HG03103 (cell line): ENCODE measurements at regions not wholly inside any gene's neighbourhood (a gene's known extent, or its start where the extent isn't known, plus 50 kb on each side); places are given as distances from the start of the nearest gene placed in this dataset.

Experiments
- ATAC-seq: cut with Tn5 transposase; IDR thresholded peaks from one replicate; pipeline ENCODE4 v1.9.1; 2021; ENCODE audit warnings: low read depth; ENCODE audit not compliant: unreplicated experiment

DNA sequence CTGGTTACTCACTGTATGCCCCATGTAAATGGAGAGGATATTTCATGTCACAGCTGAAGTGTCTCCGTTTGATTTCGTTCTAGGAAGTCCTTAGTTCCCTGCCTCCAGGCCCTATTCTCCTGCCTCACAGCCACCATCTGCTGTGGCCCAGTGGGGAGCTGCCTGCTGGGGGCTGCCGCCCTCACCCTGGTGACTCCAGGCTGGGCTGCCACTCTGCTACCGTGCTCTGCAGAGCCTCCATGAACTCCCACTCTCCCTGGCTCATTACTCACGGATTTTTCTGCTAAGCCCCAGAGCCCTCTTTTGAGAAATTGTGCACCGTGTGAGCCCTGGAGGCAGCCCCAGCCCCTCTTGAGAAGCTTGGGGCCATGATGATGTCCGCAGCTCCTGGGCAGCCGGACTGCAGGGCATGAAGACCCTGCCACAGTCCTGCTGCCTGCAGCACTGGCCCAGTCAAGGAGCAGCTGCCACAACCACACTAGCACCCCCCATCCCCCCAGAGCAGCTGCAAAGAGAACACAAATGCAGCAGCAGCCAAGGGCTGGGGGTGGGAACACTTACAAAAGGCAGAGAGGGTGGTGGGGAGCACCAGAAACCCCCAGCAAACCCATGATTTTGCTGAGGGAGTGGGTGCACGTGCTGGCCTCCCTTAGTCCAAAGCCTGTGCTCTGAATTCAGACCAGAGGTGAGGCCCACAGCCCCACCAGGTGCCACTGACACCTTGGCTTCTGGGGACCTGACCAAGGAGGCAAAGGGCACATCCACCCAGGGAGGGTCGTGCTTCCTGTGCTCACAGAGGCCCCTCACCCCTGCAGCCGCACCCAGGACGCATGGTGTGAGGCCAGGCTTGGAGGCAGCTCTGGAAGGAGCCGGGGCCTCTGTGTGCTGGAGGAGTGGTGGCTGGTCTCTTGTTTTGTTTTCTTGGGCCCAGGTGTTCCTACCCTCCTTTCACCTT is 270.2 kb upstream of the RAB6C start:
- ATAC-seq: no peak

DNA sequence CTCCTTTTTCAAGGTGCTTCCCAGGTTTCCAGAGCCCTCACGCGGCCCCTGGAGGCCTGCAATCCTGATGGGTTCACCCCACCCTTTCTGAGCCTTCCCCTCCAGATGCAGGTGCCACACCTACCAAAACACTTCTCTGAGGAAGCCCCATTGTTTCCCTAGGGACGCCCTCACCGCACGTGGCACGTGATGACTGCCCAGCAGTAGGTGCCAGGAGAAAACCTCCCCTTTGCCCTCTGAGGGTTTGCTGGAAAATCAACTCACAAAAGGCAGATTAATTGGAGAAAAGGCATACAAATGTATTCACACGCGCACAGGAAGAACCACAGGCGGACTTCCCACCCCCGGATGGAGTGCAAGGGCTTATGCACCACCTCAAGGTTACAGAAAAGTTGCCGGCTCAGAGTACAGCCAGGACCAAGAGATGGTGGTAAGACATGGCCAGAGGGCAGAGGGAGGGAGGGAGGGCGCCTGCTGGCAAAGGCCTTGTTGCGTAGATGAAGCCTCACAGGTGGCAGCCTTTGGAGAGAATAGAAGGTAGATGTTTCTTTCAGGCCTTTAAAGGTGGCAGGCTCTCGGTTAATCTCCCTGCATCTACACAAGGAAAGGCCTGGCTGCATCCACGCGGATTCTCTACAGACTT is 269.4 kb upstream of the RAB6C start:
- ATAC-seq: no peak

GRCh38 chr2:129710670-129711495 is 268.6 kb upstream of the RAB6C start:
- no peak for ATAC-seq

DNA sequence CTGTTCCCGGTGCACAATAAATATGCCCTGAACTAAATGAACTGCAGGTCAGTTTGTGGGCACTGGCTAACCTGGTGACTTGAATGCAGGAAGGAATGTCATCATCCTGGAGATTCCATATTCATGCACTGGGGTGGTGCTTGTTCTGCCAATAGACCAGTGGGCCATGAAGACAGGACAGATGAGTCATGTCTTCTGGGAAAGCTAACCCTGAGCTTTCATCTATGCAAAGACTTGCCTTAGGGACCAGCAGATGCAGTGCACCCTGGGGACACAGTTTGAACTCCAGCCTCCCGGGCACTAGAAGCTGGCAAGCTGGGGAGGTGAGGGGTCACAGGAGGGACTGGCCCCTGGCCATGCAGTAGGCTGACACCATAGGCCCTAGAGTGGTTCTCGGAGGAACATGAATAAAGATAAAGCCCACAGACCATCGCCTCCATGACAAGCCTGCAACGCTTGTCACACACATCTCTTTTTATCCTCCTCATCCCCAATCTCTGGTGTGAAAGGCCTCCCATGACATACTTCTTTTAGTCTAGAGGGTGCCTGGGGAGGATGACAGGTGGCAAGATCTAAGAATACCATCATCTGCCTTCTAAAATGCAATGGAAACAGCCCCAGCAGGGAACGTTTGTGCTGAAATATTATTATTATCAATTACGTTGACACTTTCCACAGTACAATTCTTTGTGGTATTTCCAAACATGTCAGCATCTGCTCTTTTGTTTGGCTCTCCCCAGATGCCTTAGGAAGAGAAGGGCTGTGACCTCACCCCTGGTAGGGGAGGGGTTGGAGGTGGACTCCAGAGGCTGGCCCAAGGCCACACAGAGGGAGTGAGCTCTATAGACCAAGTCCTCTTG is 267.4 kb upstream of the RAB6C start:
- no peak for ATAC-seq

- ATAC-seq: no peak
Observed at GRCh38 chr2:129712676-129712985, 266.8 kb upstream of the RAB6C start.

DNA sequence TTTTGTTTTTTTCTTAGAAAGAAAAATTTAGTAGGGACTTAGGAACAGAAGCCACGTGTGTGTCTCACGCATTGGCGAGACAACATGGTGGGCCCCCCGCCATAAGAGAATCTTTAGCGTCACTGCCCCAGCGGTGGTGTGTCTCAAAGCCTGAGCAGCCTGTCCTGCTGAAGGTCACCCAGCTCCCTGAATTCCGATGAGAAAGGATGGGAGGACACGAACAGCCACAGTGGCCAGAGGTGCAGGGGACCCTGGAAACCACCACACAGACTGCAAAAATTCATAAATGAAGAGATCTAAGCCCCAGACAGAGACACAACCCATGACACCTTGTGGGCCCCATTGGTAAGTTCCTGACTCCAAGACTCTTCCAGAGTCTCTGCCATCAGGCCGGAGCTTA is 266.1 kb upstream of the RAB6C start:
- ATAC-seq: no peak

GRCh38 chr2:129716781-129717559 is 262.5 kb upstream of the RAB6C start:
- ATAC-seq: no peak

GRCh38 chr2:129717560-129718130 is 261.8 kb upstream of the RAB6C start:
- no peak for ATAC-seq

DNA sequence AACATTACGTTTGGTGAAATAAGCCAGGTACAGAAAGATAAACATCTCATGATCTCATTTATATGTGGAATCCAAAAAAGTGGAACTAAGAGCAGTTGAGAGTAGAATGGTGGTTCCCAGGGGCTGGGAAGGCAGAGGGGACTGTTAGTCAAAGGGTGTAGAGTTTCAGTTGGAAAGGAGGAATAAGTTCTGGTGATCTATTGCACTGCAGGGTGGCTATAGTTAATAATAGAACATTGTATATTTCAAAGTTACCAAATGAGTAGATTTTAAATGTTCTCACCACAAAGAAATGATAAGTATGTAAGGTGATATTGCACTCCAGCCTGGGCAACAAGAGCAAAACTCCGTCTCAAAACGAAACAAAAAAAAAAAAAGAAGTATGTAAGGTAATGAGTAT is 260.1 kb upstream of the RAB6C start:
- ATAC-seq: no peak

GRCh38 chr2:129720360-129720759 is 259.1 kb upstream of the RAB6C start:
- ATAC-seq: no peak

DNA sequence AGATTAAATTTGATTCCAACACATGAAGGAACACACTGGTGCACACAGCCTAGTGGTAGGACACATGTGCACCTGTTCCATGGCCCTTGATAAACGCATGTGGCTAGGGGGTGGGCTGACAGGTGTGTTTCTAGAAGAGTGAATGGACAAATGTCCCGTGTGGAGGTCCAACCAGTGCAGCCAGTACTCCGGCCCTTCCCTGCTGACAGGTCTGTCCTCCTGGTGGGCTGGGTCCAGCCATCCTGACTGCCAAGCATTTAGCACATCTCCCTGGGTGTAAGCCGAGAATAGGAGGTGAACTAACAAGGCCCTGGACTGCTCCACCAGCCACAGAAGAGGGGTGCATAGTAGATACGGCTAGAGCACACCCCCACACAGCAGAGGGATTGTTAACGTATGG is 258.7 kb upstream of the RAB6C start:
- ATAC-seq: no peak

DNA sequence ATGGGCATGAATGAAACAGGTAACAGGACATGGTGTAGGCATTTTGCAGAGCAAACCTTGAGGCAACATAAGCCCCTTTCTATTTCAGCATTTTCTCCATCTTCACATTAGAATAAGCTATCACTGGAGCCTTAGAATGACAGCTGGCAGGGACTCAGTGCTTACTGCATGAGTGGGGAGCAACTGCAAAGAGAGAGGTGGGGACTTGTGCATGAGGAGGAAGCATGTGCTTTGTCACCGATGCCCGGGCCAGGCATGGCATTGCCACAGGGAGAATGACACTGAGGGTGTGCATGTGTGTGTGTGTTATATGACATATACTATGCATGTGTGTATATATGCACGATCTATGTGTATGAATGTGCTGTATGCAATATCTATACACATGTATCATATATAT is 258.2 kb upstream of the RAB6C start:
- no peak for ATAC-seq

DNA sequence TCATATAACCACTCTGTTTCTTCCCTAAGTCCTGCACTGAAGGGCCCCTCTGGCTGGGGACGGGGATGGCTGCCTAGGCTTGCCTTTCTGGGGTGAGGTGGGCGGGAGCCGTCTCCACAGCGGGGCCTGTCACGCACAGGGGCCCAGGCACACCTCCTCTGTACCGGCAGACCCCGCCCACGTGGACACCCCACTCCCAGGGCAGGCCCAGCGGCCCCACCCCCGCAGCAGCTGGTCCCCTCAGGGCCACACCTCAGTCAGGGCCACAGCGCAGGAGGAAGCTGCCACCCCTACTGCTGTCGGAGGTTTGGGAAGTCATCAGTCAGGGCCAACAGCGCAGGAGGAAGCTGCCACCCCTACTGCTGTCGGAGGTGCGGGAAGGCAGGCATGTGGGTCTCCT is 257.6 kb upstream of the RAB6C start:
- no peak for ATAC-seq

DNA sequence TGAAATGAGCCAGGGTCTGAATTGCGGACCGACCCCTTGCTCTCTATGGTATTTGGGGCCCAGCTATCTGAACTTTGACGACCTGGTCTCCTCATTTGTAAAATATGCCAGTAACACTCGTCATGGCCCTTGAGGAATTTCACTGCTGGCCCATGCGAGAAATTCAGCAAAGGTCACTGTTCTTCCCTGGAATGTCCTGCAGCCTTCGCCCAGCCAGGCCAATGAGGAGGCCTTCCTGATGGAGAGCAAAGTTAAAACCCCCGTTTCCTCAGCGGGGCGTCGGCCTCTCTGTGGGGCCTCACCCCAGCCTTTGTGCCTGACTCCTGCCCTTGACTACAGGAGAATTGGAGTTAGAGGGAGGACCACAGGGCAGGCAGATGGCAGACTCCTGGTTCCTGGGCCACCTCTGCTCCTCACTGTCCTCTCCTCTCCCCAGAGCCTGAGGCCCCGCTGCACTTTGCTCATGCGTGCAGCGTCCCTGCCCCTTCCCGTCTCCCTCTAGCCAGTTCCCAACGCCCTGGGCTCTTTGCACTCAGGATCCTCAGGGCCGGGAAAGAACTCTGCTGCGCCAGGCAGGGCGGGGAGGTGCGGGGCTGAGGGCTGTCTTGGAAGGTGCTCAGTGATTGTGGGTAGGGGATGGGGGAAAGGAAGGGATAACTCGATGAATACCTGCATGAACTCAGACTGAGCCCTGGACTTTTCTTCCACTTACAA is 257.0 kb upstream of the RAB6C start:
- ATAC-seq: no peak

DNA sequence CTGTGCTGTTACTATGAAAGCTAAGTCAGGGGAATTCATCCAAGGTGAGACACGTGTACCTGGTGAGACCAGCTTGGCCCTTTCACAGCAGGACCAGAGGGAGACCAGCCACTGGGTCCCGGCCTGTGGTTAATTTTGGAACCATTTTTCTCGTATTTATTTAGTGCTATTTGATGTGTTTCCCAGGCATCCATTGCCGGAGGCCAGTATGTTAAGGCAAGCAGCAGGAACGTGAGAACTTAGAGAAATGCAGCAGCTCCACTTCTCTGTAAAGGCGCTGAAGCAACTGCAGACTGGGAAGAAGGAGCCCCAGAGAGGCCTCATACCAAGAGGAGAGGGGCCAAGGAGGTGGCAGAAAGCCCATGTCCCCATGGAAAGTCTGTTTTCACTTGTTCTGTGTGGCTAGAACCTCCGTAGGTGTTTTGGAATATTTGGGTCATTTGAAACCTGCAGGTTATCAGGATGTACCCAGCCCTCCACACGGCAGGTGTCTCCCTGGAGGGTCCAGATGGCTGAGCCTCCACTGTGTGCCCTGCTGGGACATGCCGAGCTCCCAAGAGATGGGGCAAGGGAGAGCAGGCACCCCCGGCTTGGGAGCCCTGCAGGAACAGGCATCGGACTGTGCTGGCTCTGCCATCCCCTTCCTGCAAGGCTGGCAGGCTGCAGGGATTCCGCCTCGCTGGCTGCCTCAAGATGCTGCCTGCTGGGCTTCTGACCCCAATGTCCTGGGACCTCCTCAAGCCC is 256.0 kb upstream of the RAB6C start:
- ATAC-seq: no peak

GRCh38 chr2:129724021-129724757 is 255.3 kb upstream of the RAB6C start:
- ATAC-seq: no peak

- no peak for ATAC-seq
Observed at GRCh38 chr2:129726216-129726615, 253.2 kb upstream of the RAB6C start.
